DMS 273 (cell line): ENCODE measurements at regions not wholly inside any gene's neighbourhood (a gene's known extent, or its start where the extent isn't known, plus 50 kb on each side); places are given as distances from the start of the nearest gene placed in this dataset.

Source experiments
- DNase-seq: peaks from one replicate; lab custom pipeline; 2025; ENCODE audit not compliant: unreplicated experiment; lab: John Stamatoyannopoulos, UW

DNA sequence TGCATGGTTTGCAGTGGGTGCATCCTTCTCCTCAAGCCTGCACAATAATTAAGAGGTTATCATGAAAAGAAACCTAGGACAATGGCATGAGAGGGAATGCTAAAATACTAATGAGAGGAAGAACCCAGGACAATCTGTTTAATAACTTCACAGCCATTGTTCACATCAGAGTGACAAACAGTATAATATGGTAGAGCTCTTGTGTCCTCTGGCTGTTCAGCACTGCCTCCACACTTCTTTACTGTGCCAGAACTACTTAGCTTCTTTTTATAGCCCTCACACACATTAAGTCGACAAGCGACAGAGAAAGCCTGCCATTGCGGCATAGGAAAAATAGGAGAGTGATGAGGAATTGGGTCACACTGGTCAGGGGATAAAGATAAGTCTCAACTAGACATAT is 65.0 kb upstream of the MEIS2 start:
- no peak for DNase-seq

- no peak for DNase-seq
Measured at GRCh38 chr15:37166402-37166801, 66.1 kb upstream of the MEIS2 start.

GRCh38 chr15:37181339-37181738 is 81.0 kb upstream of the MEIS2 start:
- no peak for DNase-seq

DNA sequence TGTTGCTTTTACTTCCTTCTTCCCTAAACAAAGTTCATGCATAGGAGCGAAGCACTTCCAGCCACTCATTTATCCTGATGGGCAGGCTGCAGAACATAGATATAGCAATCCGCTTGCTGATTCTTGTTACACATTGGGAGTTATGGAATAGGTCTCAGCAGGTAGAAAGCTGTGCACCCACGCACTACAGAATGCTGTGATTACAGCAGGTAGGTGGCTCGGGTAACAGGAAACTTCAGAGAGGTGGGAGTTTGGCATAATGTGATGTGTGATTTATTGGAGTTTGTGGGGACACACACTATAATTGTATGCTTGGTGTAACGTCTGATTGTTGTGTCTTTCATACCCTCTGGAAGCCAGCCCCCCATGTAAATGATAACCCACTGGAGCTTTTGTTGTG is 99.2 kb upstream of the MEIS2 start:
- DNase-seq: no peak

- no peak for DNase-seq
Measured at GRCh38 chr15:37203050-37203449, 102.7 kb upstream of the MEIS2 start.

DNA sequence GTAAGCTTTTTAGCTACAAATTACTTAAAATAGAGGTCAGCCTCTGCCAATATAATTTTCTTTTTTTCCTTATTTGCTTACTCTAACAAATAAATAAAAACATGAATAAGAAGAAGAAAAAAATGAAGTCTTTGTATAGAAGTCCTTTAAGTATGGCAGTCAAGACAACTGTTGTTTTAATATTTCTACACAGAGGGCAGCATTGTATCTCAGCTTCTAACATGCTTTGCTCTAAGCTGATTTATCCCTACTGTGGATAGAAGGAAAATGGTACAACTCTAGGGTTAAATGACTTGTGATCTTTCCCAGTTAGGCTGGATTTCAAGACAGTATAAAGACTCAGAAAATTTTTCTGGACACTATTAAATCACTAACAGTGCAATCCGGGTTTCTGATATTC is 104.3 kb upstream of the MEIS2 start:
- no peak for DNase-seq

GRCh38 chr15:37206690-37207089 is 106.3 kb upstream of the MEIS2 start:
- no peak for DNase-seq

GRCh38 chr15:37208146-37209040 is 108.0 kb upstream of the MEIS2 start:
- no peak for DNase-seq

GRCh38 chr15:37209041-37209363 is 108.7 kb upstream of the MEIS2 start:
- no peak for DNase-seq

DNA sequence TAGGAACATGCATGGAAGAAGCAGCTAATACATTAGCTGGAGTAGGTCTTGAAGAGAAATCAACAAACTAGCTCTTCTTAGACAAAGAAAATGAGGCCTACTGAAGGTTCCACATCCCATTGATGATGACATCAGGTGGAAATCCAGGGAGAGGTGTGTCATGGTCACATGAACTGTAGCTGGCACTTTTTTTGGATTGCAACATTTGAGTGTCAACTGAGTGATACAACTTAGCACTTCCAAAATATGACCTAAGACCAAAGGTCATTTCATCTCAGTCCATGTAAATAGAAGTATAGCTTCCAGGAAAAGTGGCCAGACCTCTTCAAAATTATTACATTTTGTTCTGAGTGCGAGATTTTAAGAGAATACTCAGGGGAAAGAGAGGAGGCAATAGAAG is 117.2 kb upstream of the MEIS2 start:
- DNase-seq: no peak

- no peak for DNase-seq
Measured at GRCh38 chr15:37218351-37218916, 118.1 kb upstream of the MEIS2 start.

- no peak for DNase-seq
Measured at GRCh38 chr15:37219211-37219701, 118.9 kb upstream of the MEIS2 start.

GRCh38 chr15:37220949-37221670 is 120.8 kb upstream of the MEIS2 start:
- no peak for DNase-seq

- no peak for DNase-seq
Measured at GRCh38 chr15:37221671-37222145, 121.4 kb upstream of the MEIS2 start.

DNA sequence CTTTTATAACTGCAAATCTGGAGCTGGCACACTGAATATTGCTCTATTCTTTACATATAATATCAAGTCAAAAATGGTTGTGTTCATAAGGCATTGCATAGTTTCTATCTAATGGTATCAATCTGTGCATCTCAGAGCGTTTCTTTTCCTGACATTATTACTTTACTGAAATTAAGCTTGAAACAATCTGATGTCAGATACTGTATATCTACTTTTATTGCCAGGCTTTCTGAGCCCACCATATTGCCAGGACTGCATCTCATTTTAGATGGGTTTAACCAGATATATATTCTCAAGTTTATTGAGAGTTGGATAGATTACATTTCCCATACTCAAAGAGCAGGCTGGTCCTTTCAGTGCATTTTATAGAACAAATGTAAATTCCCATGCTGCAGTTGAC is 122.7 kb upstream of the MEIS2 start:
- DNase-seq: no peak

- no peak for DNase-seq
Measured at GRCh38 chr15:37229855-37230619, 129.7 kb upstream of the MEIS2 start.

GRCh38 chr15:37245358-37245757 is 145.0 kb upstream of the MEIS2 start:
- no peak for DNase-seq

GRCh38 chr15:37246065-37246464 is 145.7 kb upstream of the MEIS2 start:
- DNase-seq: no peak

GRCh38 chr15:37246856-37247255 is 146.5 kb upstream of the MEIS2 start:
- no peak for DNase-seq

DNA sequence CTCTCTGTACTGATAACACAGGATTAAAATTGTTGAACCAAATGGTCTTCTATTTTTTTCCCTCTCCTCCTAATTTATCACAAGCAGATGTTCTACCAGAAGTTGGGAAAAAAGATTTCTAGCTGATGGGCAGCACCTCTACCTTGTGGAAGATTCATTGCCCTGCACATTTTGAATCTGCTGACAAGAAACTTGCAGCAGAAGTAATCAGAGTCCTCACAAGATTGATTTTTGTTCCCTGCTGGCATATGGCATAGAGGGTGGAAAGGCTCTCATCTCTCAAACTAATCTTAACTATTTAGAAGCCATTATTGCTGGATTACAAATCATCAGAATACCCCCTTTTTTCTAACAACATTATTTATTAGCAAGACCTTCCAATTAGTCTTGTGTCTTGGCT is 148.9 kb upstream of the MEIS2 start:
- no peak for DNase-seq

GRCh38 chr15:37252530-37252929 is 152.2 kb upstream of the MEIS2 start:
- DNase-seq: no peak
